Mucosa of descending colon (tissue), 3 donors: ENCODE measurements at regions not wholly inside any gene's neighbourhood (a gene's known extent, or its start where the extent isn't known, plus 50 kb on each side); places are given as distances from the start of the nearest gene placed in this dataset.

Source experiments
- ATAC-seq: fragments of 200-7000 bp; cut with Tn5 transposase; one replicate; pipeline ENCODE4 v1.9.1; 2020; ENCODE audit warnings: mild to moderate bottlenecking, moderate library complexity
- DNase-seq, 3 donors: peaks; one replicate each; pipeline ENCODE4 v3.0.0-alpha.2; 2020
- H3K36me3 ChIP-seq: fragments of 200-600 bp; one replicate; pipeline ENCODE4 v1.8.0; 2021; ENCODE audit warnings: low read depth, mild to moderate bottlenecking
- H3K4me1 ChIP-seq: fragments of 200-600 bp; one replicate; pipeline ENCODE4 v1.8.0; 2021; ENCODE audit warnings: low read depth, mild to moderate bottlenecking
- H3K4me3 ChIP-seq: fragments of 200-600 bp; one replicate; pipeline ENCODE4 v1.8.0; 2021; ENCODE audit warnings: mild to moderate bottlenecking
- H3K9me3 ChIP-seq: fragments of 200-600 bp; one replicate; pipeline ENCODE4 v1.8.0; 2021; ENCODE audit warnings: mild to moderate bottlenecking
- intact Hi-C, 2 donors: fragments of 100-400 bp; cut with DNase I in 1 of 2; cut with micrococcal nuclease in 1 of 2; formaldehyde crosslinking; loops; one replicate each; pipeline versions ENCODE4 v1.11.0 to v1.11.1; 2022; cut with DNase I, micrococcal nuclease
- TF ChIP-seq, protein P1 (sequence below): fragments of 200-600 bp; IDR thresholded peaks from one replicate; pipeline ENCODE4 v1.8.0; 2022; ENCODE audit warnings: antibody characterized with exemption, mild to moderate bottlenecking
- donor health status: DM: no; HTN: no; CAD: no; lungs with moderate emphysema.
- donor health status: DM: no; HTN: no; CAD: no.
- donor health status: DM: no; HTN: yes; CAD: no.

- no peaks in the 10 kb centered on the region for H3K36me3 ChIP-seq
- no peak overlapping the region for H3K4me3 ChIP-seq
- H3K4me1 ChIP-seq: peaks cover 13% of the 10 kb centered on the region
- DNase-seq: peak in 2 of 3 donors; percentile 64 to 83
- TF ChIP-seq, protein P1, sequence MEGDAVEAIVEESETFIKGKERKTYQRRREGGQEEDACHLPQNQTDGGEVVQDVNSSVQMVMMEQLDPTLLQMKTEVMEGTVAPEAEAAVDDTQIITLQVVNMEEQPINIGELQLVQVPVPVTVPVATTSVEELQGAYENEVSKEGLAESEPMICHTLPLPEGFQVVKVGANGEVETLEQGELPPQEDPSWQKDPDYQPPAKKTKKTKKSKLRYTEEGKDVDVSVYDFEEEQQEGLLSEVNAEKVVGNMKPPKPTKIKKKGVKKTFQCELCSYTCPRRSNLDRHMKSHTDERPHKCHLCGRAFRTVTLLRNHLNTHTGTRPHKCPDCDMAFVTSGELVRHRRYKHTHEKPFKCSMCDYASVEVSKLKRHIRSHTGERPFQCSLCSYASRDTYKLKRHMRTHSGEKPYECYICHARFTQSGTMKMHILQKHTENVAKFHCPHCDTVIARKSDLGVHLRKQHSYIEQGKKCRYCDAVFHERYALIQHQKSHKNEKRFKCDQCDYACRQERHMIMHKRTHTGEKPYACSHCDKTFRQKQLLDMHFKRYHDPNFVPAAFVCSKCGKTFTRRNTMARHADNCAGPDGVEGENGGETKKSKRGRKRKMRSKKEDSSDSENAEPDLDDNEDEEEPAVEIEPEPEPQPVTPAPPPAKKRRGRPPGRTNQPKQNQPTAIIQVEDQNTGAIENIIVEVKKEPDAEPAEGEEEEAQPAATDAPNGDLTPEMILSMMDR: peak; percentile 71
- peak; percentile 83 for ATAC-seq
- no peaks in the 10 kb centered on the region for H3K9me3 ChIP-seq
- intact Hi-C loops: loop anchor here (10.0 kb wide), 1 partner anchor 381 kb away; no protein-coding TSS in a partner anchor
These were observed 172.8 kb upstream of the DCN start for GRCh38 chr12:91355150-91356006.

DNA sequence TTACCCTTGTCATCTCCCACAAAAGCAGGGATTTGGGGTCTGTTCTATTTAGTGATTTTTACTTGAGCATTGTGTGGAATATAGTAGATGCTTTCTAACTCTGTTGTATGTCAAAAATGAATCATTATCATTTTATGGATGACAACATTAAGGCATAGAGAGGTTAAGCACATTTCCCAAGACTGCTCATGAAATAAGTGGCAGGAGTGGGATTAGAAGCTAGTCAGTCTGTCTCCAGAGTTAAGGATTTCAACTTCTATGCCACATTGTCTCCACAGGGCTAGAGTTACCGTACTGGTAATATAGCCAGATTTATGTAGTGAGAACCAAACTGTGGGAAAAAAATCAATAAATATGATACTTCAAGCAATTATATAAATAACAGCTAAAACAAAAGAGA lies 170.6 kb upstream of the DCN start:
- no peak for ATAC-seq
- Histone ChIP-seq H3K36me3 (no peaks in the 10 kb centered on the region), H3K4me3 (no peak overlapping the region), H3K4me1 (peaks cover 13% of the 10 kb centered on the region), H3K9me3 (no peaks in the 10 kb centered on the region)
- no peak for DNase-seq
- TF ChIP-seq, protein P1: no peak
- intact Hi-C loops: loop anchor here (10.0 kb wide), 1 partner anchor 378 kb away; no protein-coding TSS in a partner anchor

DNA sequence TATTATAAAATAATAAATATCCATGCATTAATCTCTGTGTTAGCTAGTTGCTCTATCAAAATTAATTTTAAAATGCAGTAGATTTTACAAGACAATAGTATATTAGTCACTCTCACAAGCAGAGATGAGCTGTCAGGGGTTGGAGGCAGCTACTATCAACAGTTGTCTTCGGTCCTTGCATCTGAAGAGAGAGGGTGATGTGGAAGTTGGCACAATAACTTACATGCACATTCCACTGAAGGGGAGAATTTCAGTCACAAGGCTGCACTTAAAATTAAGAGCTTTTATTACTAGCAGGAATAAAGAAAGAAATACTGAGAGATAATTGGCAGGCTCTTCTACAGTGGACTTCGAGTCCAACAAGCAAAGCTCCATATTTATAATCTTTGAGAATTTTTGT lies 166.9 kb upstream of the DCN start:
- no peak overlapping the region for H3K4me3 ChIP-seq
- H3K9me3 ChIP-seq: no peaks in the 10 kb centered on the region
- DNase-seq (no peak), ATAC-seq (no peak)
- intact Hi-C loops: no loop called here
- TF ChIP-seq, protein P1: no peak
- no peaks in the 10 kb centered on the region for H3K4me1 ChIP-seq
- no peaks in the 10 kb centered on the region for H3K36me3 ChIP-seq

DNA sequence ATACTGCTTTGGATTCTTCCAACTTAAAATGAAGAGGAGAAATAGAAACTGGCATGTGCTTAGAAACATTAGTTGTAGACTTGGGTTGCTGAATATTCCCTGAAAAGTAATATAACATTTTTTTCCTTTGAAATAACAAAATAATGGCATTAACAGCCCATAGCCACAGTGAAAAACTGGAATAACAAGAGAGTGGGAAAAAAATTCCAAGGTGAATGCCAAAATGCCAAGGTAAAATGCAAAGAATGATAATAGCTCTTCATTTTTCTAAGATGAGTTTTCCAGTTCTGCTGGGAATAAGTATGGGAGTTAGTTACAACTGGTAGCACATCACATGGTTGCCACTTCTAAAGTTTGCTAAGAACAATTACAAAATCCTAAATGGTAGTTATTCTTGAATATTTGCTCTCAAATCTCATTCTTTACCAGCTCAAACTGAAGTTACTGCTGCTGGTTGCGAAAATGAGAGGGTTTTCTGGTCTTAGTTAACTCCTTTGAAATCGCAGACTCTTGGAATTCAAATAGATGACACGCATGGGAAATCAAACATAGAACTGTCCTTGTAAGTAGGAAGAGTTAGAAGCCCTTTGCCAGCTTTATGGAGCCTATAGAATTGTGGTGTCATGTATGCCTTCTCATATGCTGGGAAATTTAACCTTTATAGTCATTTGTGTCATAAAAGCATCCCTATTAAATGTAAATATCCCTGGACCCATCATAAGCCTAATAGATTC lies 165.0 kb upstream of the DCN start:
- no peaks in the 10 kb centered on the region for H3K9me3 ChIP-seq
- TF ChIP-seq, protein P1: no peak
- no peak for DNase-seq
- no peak for ATAC-seq
- intact Hi-C loops: no loop called here
- H3K4me1 ChIP-seq: no peaks in the 10 kb centered on the region
- no peaks in the 10 kb centered on the region for H3K36me3 ChIP-seq
- H3K4me3 ChIP-seq: no peak overlapping the region

DNA sequence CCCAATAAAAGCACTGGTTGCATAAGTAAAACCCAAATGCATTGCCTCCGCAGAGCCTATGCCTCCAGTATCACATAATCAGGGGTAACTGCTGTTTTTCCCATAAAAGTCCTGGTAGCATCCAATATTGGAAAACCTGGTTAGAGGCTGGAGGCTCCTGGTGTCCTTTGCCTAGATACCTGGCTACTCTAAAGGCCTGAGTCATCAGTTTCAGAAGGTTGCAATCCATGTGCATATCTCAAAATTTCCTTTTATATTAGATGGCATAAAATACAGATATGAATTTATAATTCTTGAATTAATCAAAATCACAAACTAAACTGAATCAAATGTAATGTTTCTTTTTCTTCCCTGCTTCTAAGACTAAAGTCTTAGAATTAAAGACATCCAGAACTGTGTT lies 164.2 kb upstream of the DCN start:
- Histone ChIP-seq H3K4me1 (no peaks in the 10 kb centered on the region), H3K9me3 (no peaks in the 10 kb centered on the region), H3K4me3 (no peak overlapping the region), H3K36me3 (no peaks in the 10 kb centered on the region)
- TF ChIP-seq, protein P1: no peak
- ATAC-seq (no peak), DNase-seq (no peak)
- intact Hi-C loops: no loop called here
